ENCODE measurements at regions not wholly inside any gene's neighbourhood (a gene's known extent, or its start where the extent isn't known, plus 50 kb on each side); places are given as distances from the start of the nearest gene placed in this dataset.
A peak's percentile ranks its signal among the peaks of the same experiment; 100 is the strongest.
"Not testable (repeated sequence)": the region's sequence is repeated elsewhere in the genome, so short reads cannot be mapped to it uniquely, and the experiment has no call there.

DNA sequence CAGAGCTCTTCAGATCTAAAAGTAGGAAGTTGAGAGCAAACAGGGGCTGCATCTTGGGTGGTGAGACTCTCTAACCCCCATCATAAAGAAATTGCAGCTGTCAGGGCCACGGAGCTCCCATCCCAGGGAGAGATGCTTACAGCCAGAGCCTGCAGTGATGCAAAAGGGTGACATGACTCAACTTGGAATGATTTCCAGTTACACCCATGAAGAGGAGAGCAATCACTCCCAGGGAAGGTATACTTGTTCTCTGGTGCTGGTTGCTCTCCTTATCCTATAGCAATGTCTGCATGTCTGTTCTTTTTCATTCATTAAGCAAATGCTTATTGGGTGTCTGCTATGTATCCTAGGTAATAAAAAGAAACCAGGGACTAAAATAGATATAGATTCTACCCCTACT lies 228.0 kb downstream of the RAB11FIP2 start:
- TF ChIP-seq, protein P1, sequence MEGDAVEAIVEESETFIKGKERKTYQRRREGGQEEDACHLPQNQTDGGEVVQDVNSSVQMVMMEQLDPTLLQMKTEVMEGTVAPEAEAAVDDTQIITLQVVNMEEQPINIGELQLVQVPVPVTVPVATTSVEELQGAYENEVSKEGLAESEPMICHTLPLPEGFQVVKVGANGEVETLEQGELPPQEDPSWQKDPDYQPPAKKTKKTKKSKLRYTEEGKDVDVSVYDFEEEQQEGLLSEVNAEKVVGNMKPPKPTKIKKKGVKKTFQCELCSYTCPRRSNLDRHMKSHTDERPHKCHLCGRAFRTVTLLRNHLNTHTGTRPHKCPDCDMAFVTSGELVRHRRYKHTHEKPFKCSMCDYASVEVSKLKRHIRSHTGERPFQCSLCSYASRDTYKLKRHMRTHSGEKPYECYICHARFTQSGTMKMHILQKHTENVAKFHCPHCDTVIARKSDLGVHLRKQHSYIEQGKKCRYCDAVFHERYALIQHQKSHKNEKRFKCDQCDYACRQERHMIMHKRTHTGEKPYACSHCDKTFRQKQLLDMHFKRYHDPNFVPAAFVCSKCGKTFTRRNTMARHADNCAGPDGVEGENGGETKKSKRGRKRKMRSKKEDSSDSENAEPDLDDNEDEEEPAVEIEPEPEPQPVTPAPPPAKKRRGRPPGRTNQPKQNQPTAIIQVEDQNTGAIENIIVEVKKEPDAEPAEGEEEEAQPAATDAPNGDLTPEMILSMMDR (IDR thresholded peaks at IDR 0.05) = no peak
- no peak for DNase-seq
- Histone ChIP-seq H3K36me3 (no peaks in the 10 kb centered on the region), H3K4me1 (no peaks in the 10 kb centered on the region), H3K27ac (no peak overlapping the region), H3K27me3 (no peaks in the 10 kb centered on the region), H3K9me3 (no peaks in the 10 kb centered on the region), H3K4me3 (no peak overlapping the region), H3K9ac (ENCODE audit: low read depth in 2 of 2, low read length in 2 of 2) (no peak overlapping the region)
- intact Hi-C loops (cut with DNase I) = no loop called here

DNA sequence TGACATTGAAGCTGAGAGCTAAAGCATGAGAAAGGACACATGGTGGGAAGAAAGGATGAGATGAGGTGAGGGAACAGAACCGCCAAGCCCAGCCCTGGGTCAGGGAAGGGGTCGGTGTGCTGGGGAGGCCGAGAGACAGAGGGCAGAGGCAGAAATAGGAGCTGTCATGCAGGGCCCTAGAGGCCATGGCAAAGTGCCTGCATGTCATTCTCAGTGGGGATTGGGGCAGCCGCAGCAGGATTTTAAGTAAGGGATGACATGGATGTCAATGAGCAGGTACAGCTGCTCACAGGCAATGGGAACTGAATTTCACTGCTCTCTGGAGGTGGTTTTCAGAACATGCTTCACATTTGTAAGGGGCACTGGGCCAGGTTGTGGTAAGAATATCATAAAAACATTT lies 227.4 kb downstream of the RAB11FIP2 start:
- H3K27ac ChIP-seq = no peak overlapping the region
- no peak for DNase-seq
- TF ChIP-seq, protein P1 (IDR thresholded peaks at IDR 0.05) = no peak
- H3K36me3 ChIP-seq = no peaks in the 10 kb centered on the region
- no peaks in the 10 kb centered on the region for H3K9me3 ChIP-seq
- intact Hi-C loops (cut with DNase I) = no loop called here
- no peak overlapping the region for H3K4me3 ChIP-seq
- no peak overlapping the region for H3K9ac ChIP-seq (ENCODE audit: low read depth in 2 of 2, low read length in 2 of 2)
- no peaks in the 10 kb centered on the region for H3K27me3 ChIP-seq
- H3K4me1 ChIP-seq = no peaks in the 10 kb centered on the region

DNA sequence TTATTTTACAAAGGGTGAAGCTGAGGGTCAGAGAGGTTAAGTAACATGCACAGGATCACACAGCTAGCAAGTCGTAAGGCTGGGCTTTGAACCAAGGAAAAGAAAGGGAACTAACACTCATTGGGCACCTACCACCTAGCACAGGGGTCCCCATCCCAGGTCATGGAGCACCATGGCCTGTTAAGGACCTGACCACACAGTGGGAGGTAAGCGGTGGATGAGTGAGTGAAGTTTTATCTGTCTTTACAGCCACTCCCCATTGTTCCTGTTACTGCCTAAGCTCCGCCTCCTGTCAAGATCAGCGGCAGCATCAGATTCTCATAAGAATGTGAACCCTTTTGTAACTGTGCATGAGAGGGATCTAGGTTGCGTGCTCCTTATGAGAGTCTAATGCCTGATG lies 222.8 kb downstream of the RAB11FIP2 start:
- intact Hi-C loops (cut with DNase I) = no loop called here
- no peaks in the 10 kb centered on the region for H3K4me1 ChIP-seq
- no peak overlapping the region for H3K4me3 ChIP-seq
- H3K27me3 ChIP-seq = no peaks in the 10 kb centered on the region
- H3K36me3 ChIP-seq = no peaks in the 10 kb centered on the region
- H3K27ac ChIP-seq = no peak overlapping the region
- H3K9ac ChIP-seq (ENCODE audit: low read depth in 2 of 2, low read length in 2 of 2) = no peak overlapping the region
- H3K9me3 ChIP-seq = no peaks in the 10 kb centered on the region
- TF ChIP-seq, protein P1 (IDR thresholded peaks at IDR 0.05) = no peak
- DNase-seq = no peak

DNA sequence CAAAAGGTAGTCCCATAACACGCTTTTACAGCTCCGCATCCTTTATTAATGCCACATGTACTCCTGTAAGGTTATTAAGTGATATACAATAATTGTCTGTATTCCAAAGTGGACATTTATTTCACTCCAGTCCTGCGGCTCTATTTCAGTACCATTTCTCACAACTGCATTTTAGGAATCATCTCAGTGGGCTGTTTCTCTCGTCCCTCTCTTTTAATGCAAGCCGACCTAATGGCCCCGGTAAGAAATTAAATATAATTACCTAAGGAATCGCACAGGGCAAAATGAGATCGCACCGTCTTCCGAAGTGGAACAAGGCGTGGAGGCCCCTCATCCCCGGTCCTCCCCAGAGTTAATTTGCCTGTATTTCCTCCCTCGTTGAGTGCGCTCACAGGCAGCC lies 216.5 kb downstream of the RAB11FIP2 start:
- H3K27ac ChIP-seq = no peak overlapping the region
- intact Hi-C loops (cut with DNase I) = no loop called here
- no peak for DNase-seq
- H3K9me3 ChIP-seq = no peaks in the 10 kb centered on the region
- no peaks in the 10 kb centered on the region for H3K4me1 ChIP-seq
- no peaks in the 10 kb centered on the region for H3K36me3 ChIP-seq
- H3K4me3 ChIP-seq = no peak overlapping the region
- no peaks in the 10 kb centered on the region for H3K27me3 ChIP-seq
- TF ChIP-seq, protein P1 (IDR thresholded peaks at IDR 0.05) = no peak
- no peak overlapping the region for H3K9ac ChIP-seq (ENCODE audit: low read depth in 2 of 2, low read length in 2 of 2)

DNA sequence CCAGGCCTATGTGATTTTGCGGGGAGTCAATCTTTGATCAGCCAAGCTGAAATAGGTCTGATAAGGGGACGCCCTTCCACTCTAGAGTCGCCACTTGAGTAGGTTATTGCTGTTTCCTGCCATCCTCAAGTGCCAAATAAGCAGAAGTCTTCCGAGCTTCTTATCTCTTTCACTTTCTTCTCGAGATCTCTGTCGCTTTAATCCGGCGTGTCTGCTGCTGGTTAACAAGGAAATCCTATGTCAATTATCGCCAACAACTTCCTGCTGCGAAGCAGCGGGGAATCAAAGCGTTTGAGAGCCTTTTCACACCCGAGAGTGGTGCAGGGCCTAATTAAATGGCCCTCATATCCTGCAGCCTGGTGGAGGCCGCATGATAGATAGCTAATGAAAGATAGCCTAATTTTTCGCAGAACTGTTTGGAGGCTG lies 215.9 kb downstream of the RAB11FIP2 start:
- H3K4me3 ChIP-seq = peak overlapping the region; percentile 4
- no peak overlapping the region for H3K9ac ChIP-seq (ENCODE audit: low read depth in 2 of 2, low read length in 2 of 2)
- intact Hi-C loops (cut with DNase I) = no loop called here
- H3K27ac ChIP-seq = peak overlapping the region; percentile 7
- peak; percentile 34 for DNase-seq
- no peaks in the 10 kb centered on the region for H3K27me3 ChIP-seq
- no peaks in the 10 kb centered on the region for H3K9me3 ChIP-seq
- no peaks in the 10 kb centered on the region for H3K4me1 ChIP-seq
- TF ChIP-seq, protein P1 (IDR thresholded peaks at IDR 0.05) = no peak
- no peaks in the 10 kb centered on the region for H3K36me3 ChIP-seq

DNA sequence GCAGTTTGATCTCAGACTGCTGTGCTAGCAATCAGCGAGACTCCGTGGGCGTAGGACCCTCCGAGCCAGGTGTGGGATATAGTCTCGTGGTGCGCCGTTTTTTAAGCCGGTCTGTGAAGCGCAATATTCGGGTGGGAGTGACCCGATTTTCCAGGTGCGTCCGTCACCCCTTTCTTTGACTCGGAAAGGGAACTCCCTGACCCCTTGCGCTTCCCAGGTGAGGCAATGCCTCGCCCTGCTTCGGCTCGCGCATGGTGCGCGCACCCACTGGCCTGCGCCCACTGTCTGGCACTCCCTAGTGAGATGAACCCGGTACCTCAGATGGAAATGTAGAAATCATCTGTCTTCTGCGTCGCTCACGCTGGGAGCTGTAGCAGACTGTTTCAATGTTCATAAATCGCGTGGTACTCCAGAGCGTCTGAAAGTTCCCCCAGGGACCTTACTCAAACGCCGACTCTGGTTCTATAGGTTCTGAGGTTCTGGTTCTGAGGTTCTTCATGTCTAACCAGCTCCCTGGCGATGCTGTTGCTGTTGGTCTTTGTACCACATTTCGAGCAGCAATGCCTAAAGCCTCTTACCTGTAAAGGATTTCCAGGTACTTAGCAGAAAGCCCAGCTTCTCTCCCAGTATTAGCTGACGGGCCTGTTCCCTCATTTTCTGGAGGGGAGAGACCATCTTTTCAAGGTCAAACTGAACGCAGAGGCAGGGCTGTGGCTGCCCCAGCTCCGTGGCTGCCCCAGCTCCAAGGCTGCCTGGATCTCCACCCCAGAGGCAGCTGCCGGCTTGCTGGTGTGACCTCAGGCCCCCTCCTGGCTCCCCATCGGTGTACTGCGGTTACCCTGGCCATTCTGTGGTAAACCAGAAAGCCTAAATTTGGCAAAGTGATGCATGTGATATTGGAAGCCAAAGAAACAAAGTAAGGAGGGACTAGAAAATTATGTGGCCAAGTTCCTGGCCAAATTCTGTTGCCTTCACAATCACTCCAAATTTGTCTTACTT lies 207.9 kb downstream of the RAB11FIP2 start:
- H3K9ac ChIP-seq (ENCODE audit: low read depth in 2 of 2, low read length in 2 of 2); H3K27ac ChIP-seq; H3K36me3 ChIP-seq; H3K4me3 ChIP-seq; H3K4me1 ChIP-seq; H3K9me3 ChIP-seq; DNase-seq; H3K27me3 ChIP-seq; intact Hi-C loops (cut with DNase I): not testable (repeated sequence)

DNA sequence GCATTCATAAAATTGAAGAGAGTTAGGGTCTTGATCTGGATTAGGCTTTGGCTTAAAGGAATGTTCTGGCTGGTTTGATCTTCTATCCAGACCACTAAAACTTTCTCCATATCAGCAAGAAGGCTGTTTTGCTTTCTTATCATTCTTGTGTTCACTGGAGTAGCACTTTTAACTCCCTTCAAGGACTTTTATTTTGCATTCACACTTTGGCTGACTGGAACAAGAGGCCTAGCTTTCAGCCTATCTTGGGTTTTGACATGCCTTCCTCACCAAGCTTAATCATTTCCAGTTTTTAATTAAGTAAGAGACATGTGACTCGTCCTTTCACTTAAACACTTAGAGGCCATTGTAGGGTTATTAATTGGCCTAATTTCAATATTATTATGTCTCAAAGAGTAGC lies 190.3 kb downstream of the RAB11FIP2 start:
- DNase-seq; intact Hi-C loops (cut with DNase I); H3K9me3 ChIP-seq; H3K27me3 ChIP-seq; H3K4me1 ChIP-seq; H3K27ac ChIP-seq; H3K9ac ChIP-seq (ENCODE audit: low read depth in 2 of 2, low read length in 2 of 2); H3K36me3 ChIP-seq; H3K4me3 ChIP-seq: not testable (repeated sequence)

Measured in colonic mucosa (tissue), 4 donors.